ENCODE measurements at regions not wholly inside any gene's neighbourhood (a gene's known extent, or its start where the extent isn't known, plus 50 kb on each side); places are given as distances from the start of the nearest gene placed in this dataset.

GRCh38 chr21:36209626-36210171 lies 53.1 kb downstream of the DOP1B start:
- no peak overlapping the region for H3K9ac ChIP-seq (ENCODE audit: insufficient read depth, low read depth, low read length)

More at GRCh38 chr21:36209626-36210171, 53.1 kb downstream of the DOP1B start:
- no TSS peak for BruUV-seq (replicated peaks)
- ATAC-seq = peak; percentile 70
- no peak overlapping the region for H3K27ac ChIP-seq (ENCODE audit: extremely low read length, insufficient read depth, low read length)
- no peaks in the 10 kb centered on the region; a peak in 2 of 5 replicates for H3K36me3 ChIP-seq (replicated peaks in 1 of 2; ENCODE audit: control insufficient read depth in 1 of 2, insufficient read depth in 2 of 2, low read length in 2 of 2)
- peak; percentile 83 for FAIRE-seq
- in situ Hi-C loops (cut with HindIII; ENCODE audit: extremely low pct_ligation_motif_present, low pct_unique_long_range_greater_than_20kb) (loop anchor here (5.0 kb wide), 1 partner anchor 52 kb away; the partner anchor contains the start of gene DOP1B), intact Hi-C loops (cut with micrococcal nuclease; ENCODE audit: unreplicated experiment) (loop anchor here (1.0 to 5.0 kb wide), 3 partner anchors 56 to 123 kb away; no protein-coding TSS in a partner anchor)
- no peaks in the 10 kb centered on the region for H3K79me2 ChIP-seq (ENCODE audit: insufficient read depth, low read length)
- H4K20me1 ChIP-seq (ENCODE audit: insufficient read depth, low read length) = no peaks in the 10 kb centered on the region
- no peaks in the 10 kb centered on the region for H3K27me3 ChIP-seq (ENCODE audit: control insufficient read depth in 1 of 2, insufficient read depth in 2 of 2, low read length in 2 of 2)
- H3K9me3 ChIP-seq (ENCODE audit: low read length) = no peaks in the 10 kb centered on the region
- no peak overlapping the region for H2AFZ ChIP-seq (ENCODE audit: low read length)
- H3K4me1 ChIP-seq (ENCODE audit: insufficient read depth, low read length) = peaks cover 7% of the 10 kb centered on the region; the same call in 1 of the 2 replicates
- DNase-seq (ENCODE audit: low spot score) = peak; percentile 71
- POLR2A ChIA-PET = interaction anchor here (1.4 to 1.7 kb wide), 2 partner anchors 54 to 110 kb away, joined by 4 to 6 read pairs; partner anchors contain the start of gene MORC3
- peak; percentile 82 for TF ChIP-seq CTCF (CRISPR knock-in tag; IDR thresholded peaks at IDR 0.05)
- no peak for TF ChIP-seq MED8 (CRISPR knock-in tag; IDR thresholded peaks at IDR 0.05; ENCODE audit: insufficient replicate concordance)
- TF ChIP-seq STAG1 (CRISPR knock-in tag; IDR thresholded peaks at IDR 0.05) = peak; percentile 86
- peak; percentile 73 for TF ChIP-seq RAD21 (CRISPR knock-in tag; IDR thresholded peaks at IDR 0.05)
- no peak for TF ChIP-seq NR1H2 (CRISPR knock-in tag; IDR thresholded peaks at IDR 0.05; ENCODE audit: borderline replicate concordance, low read depth)
- TF ChIP-seq RORA (CRISPR knock-in tag; IDR thresholded peaks at IDR 0.05) = no peak
- no peak for TF ChIP-seq PRDM4 (CRISPR knock-in tag; IDR thresholded peaks at IDR 0.05; ENCODE audit: borderline replicate concordance)
- TF ChIP-seq THAP7 (CRISPR knock-in tag; IDR thresholded peaks at IDR 0.05) = no peak
- TF ChIP-seq SMC3 (IDR thresholded peaks at IDR 0.05; ENCODE audit: low read length) = peak; percentile 94
- no peak for TF ChIP-seq TRIM22 (IDR thresholded peaks at IDR 0.05)
- TF ChIP-seq ZNF562 (CRISPR knock-in tag; IDR thresholded peaks at IDR 0.05; ENCODE audit: borderline replicate concordance) = no peak
- TF ChIP-seq KAT7 (CRISPR knock-in tag; IDR thresholded peaks at IDR 0.05; ENCODE audit: borderline replicate concordance) = no peak
- H3K4me2 ChIP-seq (ENCODE audit: low read depth, low read length) = no peak overlapping the region
- H3K4me3 ChIP-seq (replicated peaks in 1 of 3; ENCODE audit: insufficient read depth in 1 of 3, low read depth in 2 of 3, low read length in 3 of 3) = no peak overlapping the region
- CTCF ChIA-PET (ENCODE audit: low intra/inter-chr PET ratio, low total read pairs) = interaction anchor here (1.3 to 2.2 kb wide), 4 partner anchors 54 to 68 kb away, joined by 4 to 27 read pairs (median 15); partner anchors contain the start of gene DOP1B
- WGBS (ENCODE audit: low lambda C conversion rate) = 77% methylated on average over 11 of the region's 11 CpGs

Data from HepG2 (cell line).